BJ (cell line): ENCODE measurements at regions not wholly inside any gene's neighbourhood (a gene's known extent, or its start where the extent isn't known, plus 50 kb on each side); places are given as distances from the start of the nearest gene placed in this dataset.

Experiments
- CTCF ChIA-PET: fragments of 350-600 bp; formaldehyde crosslinking; extraction: SDS; loops from one replicate; lab custom pipeline; 2021; ENCODE audit warnings: antibody characterized with exemption, inconsistent platforms; lab: Yijun Ruan, JAX
- POLR2A ChIA-PET: fragments of 300-600 bp; sonication (Branson Sonifier 250); formaldehyde crosslinking; extraction: SDS; loops from one replicate; lab custom pipeline; 2021; ENCODE audit warnings: antibody characterized with exemption; lab: Charles Lee
- DNase-seq: peaks from one replicate; pipeline ENCODE4 v3.0.0-alpha.2; 2011; ENCODE audit warnings: low read depth
- H3K27me3 ChIP-seq: 2 replicates; pipeline ENCODE4 v1.6.0; 2011; ENCODE audit warnings: low read length; ENCODE audit not compliant: control insufficient read depth, insufficient read depth
- H3K36me3 ChIP-seq: 2 replicates; pipeline ENCODE4 v1.5.1; 2011; ENCODE audit warnings: low read length; ENCODE audit not compliant: control insufficient read depth, insufficient read depth
- H3K4me3 ChIP-seq: 2 replicates; pipeline ENCODE4 v1.5.1; 2011; ENCODE audit warnings: low read depth, mild to moderate bottlenecking, control low read depth, low read length
- TF ChIP-seq, protein P1 (sequence below): IDR thresholded peaks from 2 replicates; pipeline ENCODE4 v1.5.1; 2011; ENCODE audit warnings: low read depth, mild to moderate bottlenecking, control low read depth, inconsistent platforms, low read length, moderate library complexity; ENCODE audit not compliant: insufficient read depth

DNA sequence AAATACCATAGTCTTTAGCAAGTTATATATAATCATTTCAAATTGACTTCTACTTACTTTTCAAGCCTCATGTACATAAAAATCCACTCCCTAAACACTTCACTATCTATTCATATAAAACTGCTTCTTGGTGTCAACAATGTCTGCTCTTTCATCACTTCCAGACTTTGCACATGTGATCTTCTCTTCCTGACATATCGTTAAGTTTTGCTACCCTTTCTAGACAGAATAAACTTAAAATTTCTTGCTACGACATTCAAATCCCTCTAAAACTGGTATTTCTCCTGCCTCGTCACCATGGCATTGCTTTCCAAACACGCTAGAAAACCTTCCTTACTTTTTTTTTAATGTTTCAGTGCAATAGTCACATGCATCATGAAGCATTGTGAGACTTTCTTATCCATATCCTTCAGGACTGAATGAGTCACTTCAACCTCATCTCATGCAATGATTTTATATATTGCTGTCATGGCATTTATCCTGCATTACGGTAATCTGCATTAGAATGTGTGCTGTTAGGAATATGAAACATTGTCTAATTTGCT lies 122.8 kb downstream of the GMNC start:
- TF ChIP-seq, protein P1, sequence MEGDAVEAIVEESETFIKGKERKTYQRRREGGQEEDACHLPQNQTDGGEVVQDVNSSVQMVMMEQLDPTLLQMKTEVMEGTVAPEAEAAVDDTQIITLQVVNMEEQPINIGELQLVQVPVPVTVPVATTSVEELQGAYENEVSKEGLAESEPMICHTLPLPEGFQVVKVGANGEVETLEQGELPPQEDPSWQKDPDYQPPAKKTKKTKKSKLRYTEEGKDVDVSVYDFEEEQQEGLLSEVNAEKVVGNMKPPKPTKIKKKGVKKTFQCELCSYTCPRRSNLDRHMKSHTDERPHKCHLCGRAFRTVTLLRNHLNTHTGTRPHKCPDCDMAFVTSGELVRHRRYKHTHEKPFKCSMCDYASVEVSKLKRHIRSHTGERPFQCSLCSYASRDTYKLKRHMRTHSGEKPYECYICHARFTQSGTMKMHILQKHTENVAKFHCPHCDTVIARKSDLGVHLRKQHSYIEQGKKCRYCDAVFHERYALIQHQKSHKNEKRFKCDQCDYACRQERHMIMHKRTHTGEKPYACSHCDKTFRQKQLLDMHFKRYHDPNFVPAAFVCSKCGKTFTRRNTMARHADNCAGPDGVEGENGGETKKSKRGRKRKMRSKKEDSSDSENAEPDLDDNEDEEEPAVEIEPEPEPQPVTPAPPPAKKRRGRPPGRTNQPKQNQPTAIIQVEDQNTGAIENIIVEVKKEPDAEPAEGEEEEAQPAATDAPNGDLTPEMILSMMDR: no peak
- ChIA-PET CTCF (no interaction called here), POLR2A (no interaction called here)
- no peak for DNase-seq
- Histone ChIP-seq H3K27me3 (no peaks in the 10 kb centered on the region), H3K36me3 (no peaks in the 10 kb centered on the region), H3K4me3 (no peak overlapping the region)

DNA sequence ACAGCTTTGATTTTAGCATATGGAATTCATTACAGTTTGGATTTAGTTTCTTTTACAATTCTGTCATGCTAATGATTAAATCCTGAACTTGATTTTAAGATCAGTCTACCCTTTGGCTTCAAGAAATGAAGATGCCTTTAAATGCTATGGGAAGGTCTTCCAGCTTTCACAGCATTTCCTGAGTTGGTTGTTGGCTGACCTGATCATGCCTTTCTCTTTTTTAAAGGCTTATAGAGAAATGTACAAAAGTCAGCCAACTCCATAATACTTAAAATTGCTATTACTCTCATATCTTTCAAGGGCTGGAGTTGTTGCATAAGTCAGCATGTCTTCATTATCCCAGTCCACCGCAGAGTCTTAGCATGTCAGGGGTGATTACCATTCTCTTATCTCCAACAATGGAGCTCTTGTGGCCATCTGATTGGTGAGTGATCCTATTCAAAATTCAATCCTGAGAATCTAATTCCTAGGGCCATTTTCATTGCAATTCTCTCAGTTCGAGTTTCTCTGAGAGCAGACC lies 123.8 kb downstream of the GMNC start:
- DNase-seq: no peak
- Histone ChIP-seq H3K36me3 (no peaks in the 10 kb centered on the region), H3K4me3 (no peak overlapping the region), H3K27me3 (no peaks in the 10 kb centered on the region)
- CTCF ChIA-PET: no interaction called here
- TF ChIP-seq, protein P1: no peak
- POLR2A ChIA-PET: no interaction called here

DNA sequence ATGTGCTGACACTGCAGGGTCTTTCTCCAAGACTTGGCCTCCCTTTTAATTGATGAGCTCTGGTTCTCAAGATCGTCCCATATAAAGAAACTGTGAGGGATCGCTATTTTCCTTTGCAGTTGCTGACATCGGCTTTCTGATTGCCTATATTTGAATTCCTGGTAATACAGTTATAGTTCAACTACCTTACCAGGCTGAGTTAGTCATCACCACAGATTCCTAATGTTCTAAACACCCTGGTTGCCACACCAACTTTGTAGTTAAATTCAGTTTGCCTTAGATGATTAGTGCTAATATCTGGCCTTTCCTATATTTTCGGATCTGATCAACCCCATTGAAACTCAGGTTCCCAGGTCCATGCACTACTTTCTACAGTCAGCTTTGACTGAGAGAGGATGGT lies 125.0 kb downstream of the GMNC start:
- CTCF ChIA-PET: no interaction called here
- no peak for DNase-seq
- no peaks in the 10 kb centered on the region for H3K36me3 ChIP-seq
- TF ChIP-seq, protein P1: no peak
- POLR2A ChIA-PET: no interaction called here
- no peaks in the 10 kb centered on the region for H3K27me3 ChIP-seq
- H3K4me3 ChIP-seq: no peak overlapping the region

DNA sequence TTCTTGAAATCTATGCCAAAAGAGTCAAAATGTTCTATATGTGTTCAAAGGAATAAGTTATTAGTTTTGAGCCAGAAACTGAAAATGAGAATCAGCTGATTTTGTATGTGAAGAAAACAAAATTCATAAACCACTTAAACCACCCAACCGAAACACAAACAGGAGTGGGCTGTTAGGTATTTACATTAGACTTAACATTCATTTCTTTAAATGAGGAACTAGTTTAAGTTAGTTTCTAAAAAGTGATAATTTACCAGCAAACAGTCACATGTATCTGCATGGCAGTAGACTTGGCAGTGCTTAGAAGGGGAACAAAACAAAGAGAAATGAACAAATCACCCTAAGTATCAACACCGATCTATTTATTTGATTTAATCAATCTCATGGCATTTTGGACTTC lies 128.0 kb downstream of the GMNC start:
- H3K36me3 ChIP-seq: no peaks in the 10 kb centered on the region
- TF ChIP-seq, protein P1: no peak
- no peak overlapping the region for H3K4me3 ChIP-seq
- no peak for DNase-seq
- ChIA-PET CTCF (no interaction called here), POLR2A (no interaction called here)
- H3K27me3 ChIP-seq: no peaks in the 10 kb centered on the region

DNA sequence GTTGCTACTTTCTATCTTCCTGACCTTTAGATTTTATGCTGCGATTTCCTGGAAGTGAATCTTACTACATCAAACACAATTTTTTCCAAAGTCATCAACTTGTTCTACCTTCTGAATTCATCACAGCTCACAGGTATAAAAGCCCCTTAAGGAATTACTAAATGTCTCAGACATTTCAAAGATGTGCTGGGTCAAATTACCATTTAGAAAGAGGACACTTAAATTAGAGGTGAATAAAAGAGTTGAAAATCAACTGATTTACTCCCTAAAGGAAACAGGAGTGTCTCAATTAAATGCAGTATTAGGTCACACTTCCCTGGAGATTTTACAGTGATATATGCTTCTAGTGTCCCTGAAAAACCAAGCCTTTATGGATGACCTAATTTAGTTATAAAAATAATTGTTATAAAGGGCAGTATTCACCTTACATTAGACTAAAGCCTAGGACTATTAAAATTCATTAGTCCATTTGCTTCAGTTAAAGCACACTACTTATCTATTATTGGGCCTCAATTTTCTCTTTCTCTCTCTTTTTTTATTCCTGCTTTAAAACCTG lies 128.8 kb downstream of the GMNC start:
- H3K4me3 ChIP-seq: no peak overlapping the region
- CTCF ChIA-PET: no interaction called here
- DNase-seq: no peak
- H3K36me3 ChIP-seq: no peaks in the 10 kb centered on the region
- TF ChIP-seq, protein P1: no peak
- H3K27me3 ChIP-seq: no peaks in the 10 kb centered on the region
- POLR2A ChIA-PET: no interaction called here
